ENCODE measurements at regions not wholly inside any gene's neighbourhood (a gene's known extent, or its start where the extent isn't known, plus 50 kb on each side); places are given as distances from the start of the nearest gene placed in this dataset.
"Not testable (repeated sequence)": the region's sequence is repeated elsewhere in the genome, so short reads cannot be mapped to it uniquely, and the experiment has no call there.

DNA sequence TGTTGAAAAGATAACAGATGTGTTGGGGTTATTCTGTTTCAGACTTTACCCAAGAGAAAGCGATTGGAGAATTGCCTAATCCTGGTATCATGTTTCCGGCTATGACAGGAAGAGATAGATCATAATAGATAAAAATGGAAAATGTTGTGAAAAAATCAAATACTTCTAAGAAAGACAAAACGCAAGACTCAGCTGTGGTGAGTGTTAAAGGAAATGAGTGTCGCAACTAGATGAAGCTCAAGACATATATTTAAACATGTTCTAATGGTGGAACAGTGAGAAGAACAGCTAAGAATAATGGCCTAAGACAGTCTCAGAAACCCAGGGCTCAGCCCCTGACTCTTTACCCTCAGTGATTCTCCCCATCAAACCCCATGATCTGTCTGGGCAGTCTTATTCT lies 426.7 kb upstream of the RUNX1 start:
- DNase-seq (ENCODE audit: insufficient read length, low spot score): no peak
- TF ChIP-seq POLR2A (IDR thresholded peaks at IDR 0.05; ENCODE audit: low read depth, low read length): no peak
- no peak for FAIRE-seq

DNA sequence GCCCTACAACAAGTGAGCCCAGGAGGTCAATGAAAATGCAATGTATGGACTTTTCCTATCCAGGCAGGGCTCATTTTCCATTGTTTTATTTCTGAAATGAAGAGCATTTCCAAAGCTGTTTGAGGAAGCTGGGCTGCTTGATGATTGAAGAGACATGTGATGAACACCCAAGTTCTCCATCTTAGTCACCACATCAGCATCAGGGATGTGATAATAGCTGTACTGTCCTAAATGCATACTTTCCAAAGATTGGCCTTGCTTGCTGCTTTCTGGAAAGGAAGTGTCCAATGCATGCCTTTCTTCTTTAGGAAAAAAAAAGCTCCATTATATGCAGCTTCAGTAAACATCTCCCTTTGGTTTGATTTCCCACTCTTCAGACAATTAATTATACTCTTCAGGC lies 425.9 kb upstream of the RUNX1 start:
- FAIRE-seq: no peak
- no peak for TF ChIP-seq POLR2A (IDR thresholded peaks at IDR 0.05; ENCODE audit: low read depth, low read length)
- DNase-seq (ENCODE audit: insufficient read length, low spot score): no peak

DNA sequence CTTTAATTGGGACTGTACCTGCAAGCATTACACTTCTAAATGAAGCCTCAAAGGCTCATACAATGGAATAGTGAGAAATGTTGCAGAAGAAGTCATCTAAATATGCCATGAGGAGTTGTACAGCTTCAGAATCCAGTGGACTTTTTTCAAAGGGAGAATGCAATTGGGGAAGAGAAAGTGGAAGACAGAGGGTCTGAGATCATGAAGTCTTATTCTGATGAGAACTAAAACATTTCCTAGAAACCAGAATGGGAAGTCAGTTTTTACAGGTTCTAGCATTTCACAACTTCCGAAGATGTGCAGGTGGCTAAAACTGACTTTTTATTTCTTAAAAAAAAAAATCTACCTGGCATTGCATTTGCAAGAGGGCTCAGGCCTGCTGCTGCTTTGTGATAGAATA lies 424.4 kb upstream of the RUNX1 start:
- no peak for DNase-seq (ENCODE audit: insufficient read length, low spot score)
- no peak for FAIRE-seq
- no peak for TF ChIP-seq POLR2A (IDR thresholded peaks at IDR 0.05; ENCODE audit: low read depth, low read length)

DNA sequence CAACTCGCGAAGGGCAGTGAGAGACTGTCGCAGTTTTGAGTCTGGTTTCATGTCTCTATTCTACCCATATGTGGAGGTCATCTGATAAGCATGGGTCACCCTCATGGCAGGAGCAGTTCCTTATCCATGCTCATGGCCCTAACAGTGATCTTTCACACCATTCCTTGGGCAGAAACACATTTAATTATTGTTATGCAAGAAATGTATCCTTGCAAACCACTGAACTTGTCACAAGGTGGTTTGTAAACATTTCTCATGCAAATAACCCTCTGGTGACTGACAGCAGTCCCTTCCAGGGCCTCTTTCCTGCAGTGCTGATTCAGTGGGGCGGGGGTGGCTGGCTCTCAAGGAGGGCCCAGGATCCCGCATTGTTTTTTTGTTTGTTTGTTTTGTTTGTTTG lies 421.4 kb upstream of the RUNX1 start:
- DNase-seq (ENCODE audit: insufficient read length, low spot score) (no peak), FAIRE-seq (no peak)

DNA sequence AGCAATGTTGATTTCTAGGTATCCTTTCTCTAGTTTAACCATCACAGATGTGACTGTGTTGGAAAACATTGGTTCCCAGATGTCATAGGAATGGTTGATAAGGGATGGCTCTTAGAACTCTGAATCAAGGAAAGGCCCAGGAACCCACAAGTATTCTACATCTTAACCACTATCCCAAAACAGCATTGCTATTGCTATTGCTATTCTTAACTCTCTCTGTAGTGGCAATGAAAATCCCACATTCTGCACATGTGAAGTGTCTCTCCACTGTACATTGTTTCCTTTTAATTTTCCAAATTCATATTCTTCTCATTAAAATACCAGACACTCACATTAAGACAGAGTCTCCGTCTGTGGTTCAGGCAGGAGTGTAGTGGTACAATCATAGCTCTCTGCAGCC lies 420.4 kb upstream of the RUNX1 start:
- TF ChIP-seq POLR2A (IDR thresholded peaks at IDR 0.05; ENCODE audit: low read depth, low read length): no peak
- DNase-seq (ENCODE audit: insufficient read length, low spot score) (no peak), FAIRE-seq (no peak)

More for the DNA sequence above, 421.4 kb upstream of the RUNX1 start:
- TF ChIP-seq POLR2A (IDR thresholded peaks at IDR 0.05; ENCODE audit: low read depth, low read length): no peak

DNA sequence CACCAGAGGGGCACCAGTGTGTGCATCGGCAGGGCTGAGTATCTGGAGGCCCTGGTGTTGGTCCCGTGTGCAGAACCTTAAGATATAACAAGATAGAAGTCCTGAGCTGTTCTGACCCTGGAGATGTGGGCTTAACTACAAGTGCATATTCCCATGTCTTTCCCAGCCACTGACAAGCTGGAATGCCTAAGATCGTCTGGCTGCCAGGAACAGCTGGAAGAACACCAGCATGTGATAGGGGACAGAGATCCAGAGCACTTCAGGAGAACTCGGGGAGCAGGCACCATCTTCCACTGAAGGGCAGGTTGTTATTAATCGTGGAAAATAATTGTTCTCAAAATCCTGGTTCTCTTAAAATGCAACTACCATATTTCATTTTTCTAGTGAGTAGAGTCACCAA lies 419.9 kb upstream of the RUNX1 start:
- TF ChIP-seq POLR2A (IDR thresholded peaks at IDR 0.05; ENCODE audit: low read depth, low read length): no peak
- FAIRE-seq: no peak
- DNase-seq (ENCODE audit: insufficient read length, low spot score): no peak

DNA sequence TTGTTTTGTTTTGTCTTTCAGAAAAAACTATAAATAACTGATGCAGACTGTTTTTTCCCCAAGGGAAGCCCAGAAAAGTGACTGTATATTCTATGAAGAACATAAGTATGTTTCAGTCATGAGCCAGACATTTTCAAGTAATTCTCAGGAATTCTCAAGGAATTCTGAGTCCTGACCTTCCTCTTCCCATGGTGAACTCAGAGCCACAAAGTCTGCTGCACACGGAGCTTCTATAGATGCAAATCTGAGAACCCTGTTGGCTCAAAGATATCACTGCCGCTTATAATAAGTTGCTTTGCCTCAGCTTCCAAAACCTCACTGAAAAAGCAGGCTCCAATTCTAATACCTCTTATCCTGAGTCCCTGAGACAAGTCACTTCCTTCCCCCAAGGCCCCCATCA lies 418.5 kb upstream of the RUNX1 start:
- no peak for FAIRE-seq
- DNase-seq (ENCODE audit: insufficient read length, low spot score): no peak
- TF ChIP-seq POLR2A (IDR thresholded peaks at IDR 0.05; ENCODE audit: low read depth, low read length): no peak

DNA sequence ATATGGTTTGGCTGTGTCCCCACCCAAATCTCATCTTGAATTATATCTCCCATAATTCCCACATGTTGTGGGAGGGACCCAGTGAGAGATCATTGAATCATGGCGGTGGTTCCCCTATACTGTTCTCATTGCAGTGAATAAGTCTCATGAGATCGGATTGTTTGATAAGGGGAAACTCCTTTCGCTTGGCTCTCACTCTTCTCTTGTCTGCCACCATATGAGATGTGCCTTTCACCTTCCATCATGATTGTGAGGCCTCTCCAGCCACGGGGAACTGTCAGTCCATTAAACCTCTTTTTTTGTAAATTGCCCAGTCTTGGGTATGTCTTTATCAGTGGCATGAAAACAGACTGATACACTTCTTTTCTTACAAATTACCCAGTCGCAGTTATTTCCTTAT lies 417.6 kb upstream of the RUNX1 start:
- not testable (repeated sequence) for FAIRE-seq; DNase-seq (ENCODE audit: insufficient read length, low spot score)

DNA sequence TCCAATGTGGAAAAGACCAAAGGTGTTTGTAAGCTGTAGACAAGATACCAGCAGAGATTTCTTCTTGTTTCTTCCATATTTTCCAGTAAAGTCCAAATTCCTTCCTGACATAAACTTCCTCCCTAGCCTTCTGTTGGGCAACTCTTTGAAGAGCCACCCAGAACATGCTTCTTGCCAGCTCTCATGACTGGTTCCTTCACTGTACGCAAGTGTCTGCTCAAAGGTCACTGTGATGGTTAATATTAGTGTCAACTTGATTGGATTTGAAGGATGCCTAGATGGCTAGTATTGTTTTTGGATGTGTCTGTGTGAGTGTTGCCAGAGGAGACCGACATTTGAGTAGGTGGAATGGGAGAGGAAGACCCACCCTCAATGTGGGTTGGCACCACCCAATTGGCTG lies 416.6 kb upstream of the RUNX1 start:
- FAIRE-seq (no peak), DNase-seq (ENCODE audit: insufficient read length, low spot score) (no peak)
- no peak for TF ChIP-seq POLR2A (IDR thresholded peaks at IDR 0.05; ENCODE audit: low read depth, low read length)

DNA sequence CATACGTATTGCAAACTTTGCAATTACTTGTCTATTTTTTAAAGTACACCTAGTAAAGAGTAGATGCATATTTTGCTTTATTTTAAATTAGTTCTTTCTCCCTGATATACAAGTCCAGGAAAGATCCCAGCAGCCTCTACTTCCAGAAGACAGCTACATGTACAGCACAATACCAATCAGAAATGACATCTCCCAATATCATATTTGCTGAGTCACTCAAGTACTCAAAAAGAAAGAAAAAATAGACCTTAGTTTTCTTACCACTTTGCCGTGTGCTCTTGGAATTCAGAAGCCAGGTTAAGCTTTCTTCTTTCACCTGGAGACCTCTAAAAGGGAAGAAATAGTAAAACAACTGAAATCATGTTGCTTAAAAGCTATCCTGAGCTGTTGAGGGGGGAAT lies 412.6 kb upstream of the RUNX1 start:
- FAIRE-seq (no peak), DNase-seq (ENCODE audit: insufficient read length, low spot score) (no peak)
- no peak for TF ChIP-seq POLR2A (IDR thresholded peaks at IDR 0.05; ENCODE audit: low read depth, low read length)

DNA sequence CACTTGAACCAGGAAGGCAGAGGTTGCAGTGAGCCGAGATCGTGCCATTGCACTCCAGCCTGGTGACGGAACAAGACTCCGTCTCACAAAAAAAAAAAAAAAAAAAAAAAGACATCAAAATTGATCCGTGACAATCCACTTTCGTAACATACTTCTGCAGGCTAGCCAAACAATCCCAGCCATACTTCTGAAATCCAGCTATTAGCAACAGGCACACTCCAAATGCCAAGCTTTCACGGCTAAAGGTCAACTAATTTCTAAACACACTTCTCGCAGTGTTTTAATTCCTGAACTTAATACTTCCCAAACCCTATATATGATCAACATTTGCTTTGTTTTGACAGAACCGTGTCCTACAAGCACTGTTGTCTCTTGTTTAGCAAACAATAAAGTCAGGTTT lies 411.3 kb upstream of the RUNX1 start:
- TF ChIP-seq POLR2A (IDR thresholded peaks at IDR 0.05; ENCODE audit: low read depth, low read length): no peak
- FAIRE-seq: no peak

DNA sequence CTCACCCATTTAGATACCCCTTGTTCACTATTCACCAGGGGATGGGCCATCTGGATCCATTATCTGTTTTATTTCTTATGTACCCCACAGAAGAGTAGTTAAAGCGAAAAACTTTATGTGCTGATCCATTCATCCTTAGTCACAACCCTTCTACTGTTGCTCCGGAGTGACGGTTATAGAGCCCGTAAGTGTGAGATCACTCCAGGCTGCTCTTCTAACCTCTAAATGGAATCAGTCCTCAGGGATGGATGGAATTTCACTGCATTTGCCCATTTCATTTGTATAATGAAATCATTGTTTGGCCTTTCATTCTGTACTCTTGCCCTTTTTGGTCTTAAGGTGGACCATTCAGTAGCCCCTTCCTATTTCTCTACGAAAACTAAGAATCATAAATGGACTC lies 409.3 kb upstream of the RUNX1 start:
- TF ChIP-seq POLR2A (IDR thresholded peaks at IDR 0.05; ENCODE audit: low read depth, low read length): no peak
- FAIRE-seq (peak; percentile 11), DNase-seq (ENCODE audit: insufficient read length, low spot score) (no peak)

More for the DNA sequence above, 411.3 kb upstream of the RUNX1 start:
- DNase-seq (ENCODE audit: insufficient read length, low spot score): no peak

DNA sequence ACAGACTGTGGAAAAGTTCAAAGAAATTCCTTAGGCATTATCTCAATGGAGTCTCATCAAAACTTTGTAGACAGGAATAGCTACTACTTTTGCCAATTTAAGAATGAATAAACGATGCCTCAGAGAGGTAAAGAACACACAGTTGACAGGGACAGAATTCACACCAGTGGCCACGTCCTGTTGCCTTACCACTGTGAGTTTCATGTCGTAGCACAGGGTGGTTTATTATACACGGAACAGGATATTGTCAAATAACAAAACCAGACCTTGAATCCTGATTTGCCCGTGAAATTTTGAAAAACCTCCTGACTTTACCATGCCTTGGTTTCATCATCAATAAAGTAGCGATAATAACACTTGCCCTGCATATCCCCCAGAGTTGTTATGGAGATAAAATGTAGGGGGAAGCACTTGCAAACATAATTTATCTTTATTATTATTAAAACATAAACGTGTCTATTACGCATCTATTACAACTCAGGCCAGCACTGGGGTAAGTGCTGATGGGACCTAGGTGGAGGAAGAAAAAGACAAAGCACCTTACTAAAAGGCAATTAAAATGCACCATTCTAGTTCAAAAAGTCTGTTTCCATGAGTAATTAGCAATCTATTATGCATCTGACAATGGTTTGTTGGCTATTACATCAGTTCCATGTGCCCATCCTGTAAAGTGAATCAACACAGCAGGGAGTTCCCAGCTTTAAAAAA lies 408.1 kb upstream of the RUNX1 start:
- TF ChIP-seq POLR2A (IDR thresholded peaks at IDR 0.05; ENCODE audit: low read depth, low read length): no peak
- DNase-seq (ENCODE audit: insufficient read length, low spot score) (no peak), FAIRE-seq (no peak)

DNA sequence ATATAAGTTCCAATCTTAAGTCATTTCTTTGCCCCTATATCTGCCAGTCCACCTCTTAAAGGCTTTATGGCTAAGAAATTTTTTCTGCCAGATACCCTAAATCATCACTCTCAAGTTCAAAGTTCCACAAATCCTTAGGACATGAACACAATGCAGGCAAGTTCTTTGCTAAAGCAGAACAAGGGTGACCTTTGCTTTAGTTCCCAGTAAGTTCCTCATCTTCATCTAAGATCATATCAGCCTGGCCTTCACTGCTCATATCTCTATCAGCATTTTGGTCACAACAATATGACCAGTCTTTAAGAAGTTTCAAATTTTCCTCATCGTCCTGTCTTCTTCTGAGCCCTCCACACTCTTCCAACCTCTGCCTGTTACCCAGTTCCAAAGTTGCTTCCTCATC lies 402.2 kb upstream of the RUNX1 start:
- no peak for TF ChIP-seq POLR2A (IDR thresholded peaks at IDR 0.05; ENCODE audit: low read depth, low read length)
- DNase-seq (ENCODE audit: insufficient read length, low spot score) (no peak), FAIRE-seq (no peak)

DNA sequence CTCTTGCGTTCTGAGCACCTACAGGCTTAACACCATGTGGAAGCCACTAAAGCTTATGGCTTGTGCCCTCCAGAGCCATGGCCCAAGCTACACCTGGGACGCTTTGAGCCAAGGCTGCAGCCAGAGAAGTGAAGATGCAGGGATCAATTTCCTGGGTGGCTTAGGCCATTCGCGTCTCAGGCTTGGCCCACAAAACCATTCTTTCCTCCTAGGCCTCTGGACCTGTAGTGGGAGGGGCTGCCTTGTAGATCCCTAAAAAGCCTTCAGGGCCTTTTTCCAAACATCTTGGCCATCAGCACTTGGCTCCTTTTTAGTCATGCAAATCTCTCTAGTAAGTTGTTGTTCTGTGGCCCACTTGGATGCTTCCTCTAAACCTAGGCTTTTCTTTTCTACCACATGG lies 401.7 kb upstream of the RUNX1 start:
- no peak for TF ChIP-seq POLR2A (IDR thresholded peaks at IDR 0.05; ENCODE audit: low read depth, low read length)
- no peak for DNase-seq (ENCODE audit: insufficient read length, low spot score)
- no peak for FAIRE-seq

DNA sequence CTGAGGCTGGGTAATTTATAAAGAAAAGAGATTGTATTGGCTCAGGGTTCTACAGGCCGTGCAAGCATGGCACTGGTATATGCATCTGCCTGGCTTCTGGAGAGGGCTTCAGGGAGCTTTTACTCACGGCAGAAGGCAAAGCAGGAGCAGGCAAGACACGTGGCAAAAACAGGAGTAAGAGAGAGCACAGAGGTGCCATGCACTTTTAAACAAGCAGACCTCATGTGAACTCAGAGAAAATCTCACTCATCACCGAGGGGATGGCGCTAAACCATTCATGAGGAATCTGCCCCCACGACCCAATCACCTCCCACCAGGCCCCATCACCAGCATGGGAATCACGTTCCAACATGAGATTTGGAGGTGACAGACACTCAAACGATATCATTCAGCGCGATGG lies 400.7 kb upstream of the RUNX1 start:
- DNase-seq (ENCODE audit: insufficient read length, low spot score) (no peak), FAIRE-seq (no peak)
- no peak for TF ChIP-seq POLR2A (IDR thresholded peaks at IDR 0.05; ENCODE audit: low read depth, low read length)
